Astrocyte of the hippocampus (primary cell): ENCODE measurements at regions not wholly inside any gene's neighbourhood (a gene's known extent, or its start where the extent isn't known, plus 50 kb on each side); places are given as distances from the start of the nearest gene placed in this dataset.

Experiments
- DNase-seq: peaks from one replicate; pipeline ENCODE4 v3.0.0; 2011; ENCODE audit warnings: low read depth, low spot score

DNA sequence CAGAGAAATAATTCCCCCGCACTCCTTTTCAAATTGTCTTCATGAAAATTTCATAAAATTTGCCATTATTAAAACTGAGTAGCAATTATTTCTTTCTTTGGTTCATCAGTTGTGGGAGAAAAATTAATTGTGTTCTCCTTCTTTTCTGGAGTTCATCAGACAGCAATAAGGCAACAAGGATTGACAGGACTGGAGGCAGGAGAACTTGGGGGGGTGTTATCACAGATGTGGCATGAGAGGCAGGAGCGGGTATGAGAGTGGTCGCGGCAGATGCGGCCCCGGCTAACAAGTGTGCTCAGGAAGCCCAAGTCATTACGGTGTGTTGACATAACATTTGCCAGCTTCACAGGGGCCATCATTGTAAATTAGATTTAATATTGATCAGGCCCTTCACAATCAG is 306.6 kb upstream of the TMPO start:
- DNase-seq: no peak

DNA sequence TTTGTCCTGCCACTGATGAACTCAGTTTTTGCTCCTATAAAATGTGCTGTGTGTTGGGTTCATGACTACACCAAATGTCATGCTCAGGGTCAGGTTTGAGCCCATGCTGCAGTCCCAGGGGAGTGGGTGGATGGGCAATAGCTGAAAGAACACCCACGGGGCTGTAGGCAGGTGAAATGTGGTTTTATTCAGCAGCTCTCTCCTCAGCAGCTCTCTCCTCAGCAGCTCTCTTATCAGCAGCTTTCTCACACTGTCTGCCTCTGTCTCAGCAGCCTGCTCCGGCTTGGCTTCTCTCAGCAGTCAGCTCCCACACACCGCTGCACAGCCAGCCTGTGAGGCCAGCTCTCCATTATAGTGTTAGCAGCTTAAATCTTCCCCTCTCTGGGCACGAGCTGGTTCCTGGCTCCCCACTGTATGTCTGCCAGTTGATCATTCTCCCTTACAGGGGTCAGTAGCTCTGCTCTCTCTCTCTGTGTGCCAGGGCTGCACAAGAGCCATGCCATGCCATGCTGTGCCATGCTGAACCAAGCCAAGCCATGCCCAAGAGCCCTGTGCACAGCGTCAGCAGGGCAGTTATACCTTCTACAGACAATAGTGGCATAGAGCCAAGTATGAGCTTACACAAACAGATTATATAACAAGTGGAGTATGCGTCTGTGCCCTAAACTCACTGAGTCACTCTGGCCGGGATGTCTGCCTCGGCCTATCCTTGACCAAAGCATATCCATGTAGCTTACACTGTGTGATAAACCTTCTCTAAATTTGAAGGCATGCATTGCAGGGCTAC is 303.3 kb upstream of the TMPO start:
- DNase-seq: peak; percentile 49

DNA sequence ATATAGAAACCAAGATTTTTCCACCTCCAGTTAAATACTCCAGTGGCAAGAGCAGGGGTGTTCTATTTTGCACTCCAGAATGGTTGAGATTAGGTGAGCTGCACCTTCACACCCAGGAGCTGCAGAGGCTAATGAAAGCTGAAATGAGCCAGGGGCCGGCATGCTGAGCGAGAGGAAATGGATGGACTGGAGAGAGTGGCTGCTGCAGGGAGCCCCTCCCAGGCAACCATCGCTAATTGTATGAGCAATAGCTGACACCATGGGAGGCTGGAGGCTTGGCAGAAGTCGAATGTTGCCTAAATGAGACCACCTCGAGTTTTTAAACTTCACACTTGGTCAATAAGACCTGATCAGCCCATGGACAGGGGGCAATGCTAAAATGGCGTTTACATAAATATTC is 301.8 kb upstream of the TMPO start:
- no peak for DNase-seq

DNA sequence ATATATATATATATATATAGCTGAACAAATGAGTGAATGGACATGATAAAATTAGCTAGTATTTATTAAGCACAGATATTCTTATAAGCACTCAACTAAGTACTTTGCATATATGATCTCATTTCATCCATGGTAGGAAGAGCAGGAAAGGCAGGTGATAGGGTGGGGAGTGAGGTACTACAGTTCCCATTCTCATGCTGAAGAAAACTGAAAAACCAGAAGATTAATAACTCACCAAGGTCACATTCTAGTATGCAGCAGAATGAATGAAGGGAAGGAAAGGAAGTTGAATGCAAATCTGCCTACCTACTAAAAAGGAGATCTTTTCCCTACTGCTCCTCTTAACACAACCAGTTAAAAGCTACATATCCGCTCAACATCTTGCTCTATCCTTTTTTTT is 298.1 kb upstream of the TMPO start:
- DNase-seq: no peak

DNA sequence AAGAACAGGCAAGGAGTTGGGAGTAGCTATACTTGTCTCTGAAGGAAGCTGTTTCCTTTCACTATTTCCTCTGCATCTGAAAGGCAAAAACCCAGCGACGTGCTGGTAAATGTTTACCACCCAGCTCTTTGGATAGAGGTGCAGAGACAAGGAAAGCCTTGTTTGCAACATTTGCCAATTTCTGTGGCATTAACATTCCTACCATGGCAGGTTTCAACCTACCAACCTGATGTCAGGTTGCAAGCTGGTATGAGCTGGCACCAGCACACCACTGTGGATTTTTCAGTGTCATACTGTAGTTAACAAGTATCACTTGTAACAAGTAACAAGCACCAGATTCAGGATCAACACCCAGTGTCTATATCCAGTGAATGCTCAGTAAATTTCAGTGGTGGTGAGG is 294.8 kb upstream of the TMPO start:
- peak; percentile 32 for DNase-seq

DNA sequence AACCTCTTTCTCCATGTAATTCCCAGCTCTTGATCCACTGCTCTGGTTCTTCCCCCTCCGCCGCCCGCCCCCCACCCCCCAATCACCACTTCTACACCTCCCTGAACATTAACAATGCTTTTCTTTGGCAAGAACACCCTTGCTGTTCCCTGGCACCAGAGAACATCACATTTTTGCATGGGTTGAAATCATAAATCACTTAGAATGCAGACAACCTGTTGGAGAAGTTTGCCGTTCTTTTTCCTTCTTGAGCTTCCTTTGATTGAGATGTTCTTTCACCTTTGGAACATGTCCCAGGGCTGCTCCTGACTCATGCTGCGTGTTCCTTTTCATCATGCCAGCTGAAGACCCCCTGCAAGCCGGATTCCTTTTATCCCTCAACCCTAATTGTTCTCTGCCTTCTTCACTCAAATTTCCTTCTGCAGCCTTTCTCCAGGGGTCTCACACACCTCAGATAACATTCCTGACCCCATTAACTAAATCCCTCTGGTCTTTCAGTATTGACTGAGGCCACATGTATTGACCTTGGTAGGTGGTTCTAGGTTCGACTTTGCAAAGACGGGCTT is 294.1 kb upstream of the TMPO start:
- DNase-seq: peak; percentile 87

DNA sequence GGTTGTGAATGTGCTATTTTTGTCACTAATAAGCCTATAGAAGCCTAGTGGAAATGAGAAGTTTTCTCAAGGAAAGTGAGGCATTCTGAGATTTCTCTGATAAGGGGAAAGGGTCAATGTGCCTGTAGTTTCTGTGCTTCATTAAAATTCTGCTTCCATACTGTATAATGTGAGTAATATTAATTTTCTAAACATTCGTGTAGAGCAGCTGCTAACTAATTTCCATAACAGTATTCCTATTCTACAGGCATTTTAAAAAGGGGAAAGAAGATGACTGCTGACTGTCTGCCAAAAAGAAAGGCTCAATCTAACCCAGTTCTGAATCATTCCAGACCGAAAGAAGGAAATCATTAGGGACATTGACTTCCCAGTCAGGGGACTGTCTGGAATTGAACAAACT is 293.3 kb upstream of the TMPO start:
- peak; percentile 28 for DNase-seq

DNA sequence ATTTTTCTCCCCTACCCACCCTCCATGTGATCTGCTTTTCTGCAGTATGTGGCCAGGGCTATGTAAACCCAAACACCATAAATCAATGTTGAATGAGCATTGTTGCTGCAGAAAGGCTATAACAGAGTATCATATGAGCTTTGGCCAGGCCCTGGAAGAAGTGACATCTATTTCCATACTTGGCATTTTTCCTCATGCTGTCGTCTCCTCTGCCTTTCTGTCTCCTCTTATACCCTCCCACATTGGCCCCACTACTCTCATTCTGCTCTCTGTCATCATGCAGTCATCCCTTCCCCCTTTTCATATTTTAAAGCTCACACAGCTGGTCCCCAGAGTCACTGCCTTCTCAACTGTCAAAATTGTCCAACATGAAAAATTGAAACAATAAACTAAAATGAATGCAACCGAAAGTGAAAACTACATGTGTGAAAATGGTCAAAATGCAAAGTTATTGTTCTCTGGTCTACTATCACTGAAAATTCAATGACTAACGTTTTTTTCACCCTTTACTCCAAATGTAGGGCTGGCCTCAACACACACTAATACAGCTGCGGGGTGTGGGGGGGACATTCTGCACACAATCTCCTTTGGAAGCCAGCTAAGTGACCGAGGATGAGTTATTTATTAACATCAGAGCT is 290.7 kb upstream of the TMPO start:
- no peak for DNase-seq

DNA sequence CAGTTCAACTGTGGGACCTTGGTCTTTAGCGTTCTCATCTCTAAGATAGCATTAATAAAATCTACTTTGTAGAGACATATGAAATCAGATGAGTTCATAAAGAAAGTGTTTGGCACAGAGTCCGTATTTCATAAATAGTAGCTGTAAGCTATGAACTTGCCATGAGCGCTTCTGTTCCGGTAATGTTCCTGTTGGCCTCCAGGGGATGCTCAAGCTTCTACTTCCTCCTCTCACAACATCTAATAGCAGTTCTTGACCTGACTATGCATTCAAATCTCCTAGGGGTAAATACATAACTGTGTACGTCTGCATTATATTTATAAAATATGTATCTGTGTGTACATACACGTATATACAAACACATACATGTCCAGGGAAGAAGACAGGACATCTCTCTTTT is 288.2 kb upstream of the TMPO start:
- DNase-seq: no peak

DNA sequence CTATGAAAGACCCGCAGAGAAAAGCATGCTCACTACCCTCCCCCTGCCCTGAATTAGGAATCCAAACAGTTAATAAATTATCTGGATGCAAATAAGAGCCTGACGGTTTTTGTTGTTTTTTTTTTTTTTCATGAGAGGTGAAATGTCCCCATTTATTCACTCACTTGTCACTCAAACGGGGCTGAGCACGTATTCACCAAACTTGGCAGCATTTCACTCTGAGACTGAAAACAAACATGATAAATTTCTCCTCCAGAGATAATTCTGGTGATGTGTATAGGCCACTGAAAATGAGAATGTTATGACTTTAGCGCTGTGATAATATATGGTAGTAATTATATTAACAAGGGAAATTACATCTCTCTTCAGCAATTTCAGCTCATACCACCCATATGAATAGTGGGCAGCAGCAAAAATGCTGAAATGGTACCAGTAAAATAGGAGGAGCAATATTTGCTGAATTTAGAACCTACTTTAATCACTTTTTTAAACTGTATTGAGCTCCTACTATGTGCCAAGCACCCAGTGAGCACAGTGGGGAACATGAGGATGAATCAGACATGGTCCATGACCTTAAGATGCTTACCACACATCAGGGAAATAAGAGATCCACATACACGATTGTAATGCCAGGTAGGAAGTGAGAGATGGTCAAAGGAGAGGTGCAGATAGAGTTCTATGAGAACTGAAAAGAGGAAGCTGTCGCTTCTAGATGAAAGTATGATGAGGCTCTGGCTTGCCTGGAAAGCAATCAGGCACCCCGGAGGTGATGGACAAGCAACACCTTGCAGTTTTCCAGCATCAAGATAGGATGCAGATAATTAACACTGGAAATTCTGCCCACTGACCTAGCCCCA is 286.5 kb upstream of the TMPO start:
- peak; percentile 9 for DNase-seq

DNA sequence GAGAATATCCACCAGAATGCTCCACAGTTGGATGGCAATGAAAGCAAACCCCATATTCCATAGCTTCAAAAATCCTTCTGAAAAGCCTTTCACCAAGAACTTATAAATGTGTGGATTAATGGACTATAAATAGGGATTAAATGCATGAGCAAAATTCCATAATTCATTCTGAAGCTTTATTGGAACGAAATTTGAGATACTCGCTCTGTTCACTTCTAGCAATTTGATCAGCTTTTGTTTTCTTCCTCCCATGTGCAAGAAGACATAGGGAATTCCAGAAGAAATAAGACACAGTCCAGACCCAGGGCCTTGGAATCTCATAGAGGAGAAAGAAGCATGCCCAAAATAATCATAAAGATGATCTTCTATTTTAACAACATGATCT is 285.9 kb upstream of the TMPO start:
- no peak for DNase-seq

DNA sequence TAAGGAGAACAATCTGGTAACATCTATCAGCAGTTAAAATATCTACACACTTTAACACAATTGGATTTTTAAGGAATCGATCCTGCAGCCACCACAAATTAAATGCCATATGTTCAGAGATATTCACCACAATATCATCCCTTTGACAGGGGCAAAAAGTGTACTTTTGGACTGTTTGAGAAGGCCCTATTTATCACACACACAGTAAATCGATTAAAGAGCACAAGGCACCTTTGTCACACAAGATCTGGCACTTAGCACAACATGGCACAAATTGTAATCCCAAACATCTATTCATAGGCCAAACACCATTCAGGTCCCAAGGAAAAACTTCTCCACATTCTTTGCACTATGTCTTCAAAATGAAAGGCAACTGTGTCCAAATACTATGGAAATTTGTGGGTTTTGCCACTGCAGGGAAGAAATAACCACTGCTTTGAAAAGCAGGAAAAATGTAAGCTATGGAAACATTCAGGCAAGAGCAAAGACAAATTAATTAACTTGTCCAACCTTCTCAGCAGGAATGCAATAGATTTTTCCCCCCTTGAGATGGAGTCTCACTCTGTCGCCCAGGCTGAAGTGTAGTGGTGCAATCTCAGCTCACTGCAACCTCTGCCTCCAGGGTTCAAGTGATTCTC is 282.5 kb upstream of the TMPO start:
- peak; percentile 81 for DNase-seq

DNA sequence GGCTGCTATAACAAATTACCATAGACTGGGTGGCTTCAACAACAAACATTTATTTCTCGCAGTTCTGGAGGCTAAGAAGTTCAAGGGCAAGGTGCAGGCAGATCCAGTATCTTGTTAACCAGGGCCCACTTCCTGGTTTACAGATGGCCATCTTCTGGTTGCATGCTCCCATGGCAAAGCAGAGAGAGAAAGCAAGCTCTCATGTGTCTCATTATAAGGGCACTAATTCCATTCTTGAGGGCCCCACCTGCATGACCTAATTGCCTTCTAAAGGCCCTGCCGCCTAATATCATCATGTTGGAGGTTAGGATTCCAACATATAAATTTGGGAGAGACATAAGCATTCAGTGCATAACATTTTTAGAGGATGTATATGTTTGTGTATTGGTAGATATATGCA is 280.1 kb upstream of the TMPO start:
- no peak for DNase-seq

DNA sequence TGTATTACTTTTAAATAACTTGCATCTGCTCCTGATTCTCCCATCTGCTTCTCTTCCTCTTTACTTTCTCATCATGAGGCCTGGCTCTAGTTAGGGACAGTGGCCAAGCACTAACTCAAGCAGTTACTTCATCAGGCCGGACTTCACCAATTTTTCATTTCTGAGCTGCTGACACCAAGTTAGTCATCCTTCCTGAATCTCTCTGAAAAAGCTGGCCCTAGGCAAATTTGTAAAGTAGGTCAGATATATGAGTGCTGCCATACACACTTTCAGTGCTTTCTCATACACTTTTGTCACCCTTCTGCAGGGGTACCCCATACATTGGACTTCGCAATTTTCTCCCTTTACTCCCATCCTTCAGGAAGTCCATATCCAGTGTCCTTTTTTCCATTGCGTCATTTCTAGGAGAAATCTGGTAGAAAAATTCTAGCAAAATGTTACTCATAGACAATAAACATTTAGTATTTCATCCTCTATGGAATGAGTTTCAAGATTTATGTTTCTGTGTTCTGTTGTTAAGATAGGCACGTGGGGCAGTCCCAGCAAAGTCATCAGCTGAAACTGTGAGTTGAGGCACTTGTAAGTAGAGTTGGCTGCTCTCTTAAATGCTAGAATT is 276.8 kb upstream of the TMPO start:
- DNase-seq: peak; percentile 57

DNA sequence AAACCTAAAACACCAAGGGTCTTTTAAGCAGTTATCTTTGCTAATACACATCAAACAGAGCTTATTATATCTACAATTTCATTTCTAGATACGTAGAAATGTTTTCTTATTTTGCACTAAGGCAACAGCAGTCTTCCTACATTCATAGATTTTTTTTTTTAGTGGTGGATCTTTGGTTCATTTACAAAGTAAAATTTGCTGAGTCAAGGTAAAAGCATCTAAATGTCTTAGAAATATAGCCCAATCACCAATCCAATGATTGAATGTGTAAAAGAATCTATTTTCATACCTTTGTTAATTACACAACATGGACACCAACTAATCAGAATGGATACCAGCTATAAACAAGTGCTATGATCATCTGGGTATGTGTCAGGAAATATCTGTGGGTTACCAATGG is 272.2 kb upstream of the TMPO start:
- DNase-seq: no peak

DNA sequence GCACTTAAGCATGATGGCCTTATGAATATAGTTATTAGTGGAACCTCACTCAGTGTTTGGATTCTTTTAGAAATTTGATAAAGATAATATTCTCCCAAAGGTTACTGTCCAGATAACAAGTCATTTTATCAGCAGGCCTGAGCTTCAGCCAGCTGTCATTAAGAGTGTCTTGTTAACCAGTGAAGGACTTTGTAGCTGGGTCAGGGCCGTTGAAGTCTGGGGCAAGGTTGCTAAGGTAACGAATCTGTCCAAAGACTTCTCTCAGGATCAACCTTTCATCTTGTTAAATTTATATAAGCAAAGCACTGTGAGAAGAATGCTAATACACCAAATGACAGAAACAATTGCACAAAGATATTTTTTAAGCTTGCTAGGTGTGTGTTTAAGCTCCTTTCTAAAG is 271.3 kb upstream of the TMPO start:
- no peak for DNase-seq

DNA sequence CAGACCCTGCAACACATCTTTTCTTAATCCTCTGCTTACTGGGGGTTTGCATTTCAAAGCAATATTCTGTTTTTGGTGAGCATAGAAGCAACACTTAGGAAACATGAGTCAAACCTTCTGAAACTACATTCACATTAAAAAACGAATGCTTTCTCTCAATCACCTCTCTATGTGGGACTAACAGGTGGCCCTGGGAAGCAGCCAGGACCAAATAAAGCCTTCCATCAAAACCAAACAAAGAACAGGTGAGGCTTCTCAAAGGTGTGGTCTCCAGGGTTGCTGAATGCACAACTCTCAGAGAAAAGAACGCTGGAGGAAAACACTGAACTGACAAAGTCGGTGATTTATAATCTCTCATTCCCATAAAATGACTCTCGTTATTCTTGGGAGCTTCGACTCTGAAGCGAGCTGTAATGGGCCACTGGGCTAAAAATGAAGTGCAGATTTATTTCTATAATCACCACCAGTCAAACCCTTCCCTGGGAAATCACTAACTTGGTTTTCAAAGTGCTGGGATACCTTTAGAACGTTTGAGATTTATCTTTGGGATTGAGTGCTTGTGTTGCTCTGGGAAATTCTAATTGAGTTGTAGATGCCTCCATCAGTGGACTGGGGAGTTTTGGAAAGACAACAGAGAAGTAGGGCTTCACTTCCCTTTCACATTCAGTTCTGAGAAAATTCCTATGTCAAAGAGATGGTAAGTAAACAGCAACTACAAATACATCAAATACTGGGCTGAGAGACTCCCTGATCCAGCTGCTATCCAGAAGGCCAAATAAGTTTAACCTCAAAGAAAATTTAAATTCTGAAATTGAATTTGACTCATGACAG is 262.0 kb upstream of the TMPO start:
- DNase-seq: no peak

DNA sequence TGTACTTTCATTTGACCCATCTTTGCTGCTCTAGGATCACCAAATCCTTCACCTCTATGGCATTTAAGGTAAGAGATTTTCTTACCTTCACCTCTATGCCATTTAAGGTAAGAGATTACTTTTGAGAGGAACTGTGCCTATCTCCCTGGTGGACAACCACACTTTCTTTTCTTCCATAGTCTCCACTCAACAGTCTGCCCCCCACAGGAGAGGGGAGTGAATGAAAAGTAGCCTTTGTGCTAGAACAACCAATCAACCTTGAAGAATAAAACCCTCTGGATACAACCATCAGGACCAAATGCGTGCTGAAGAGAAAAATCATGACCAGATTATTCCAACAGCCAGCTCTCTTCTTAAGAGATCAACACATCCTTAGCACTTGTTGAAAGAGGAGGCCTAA is 258.6 kb upstream of the TMPO start:
- DNase-seq: no peak

DNA sequence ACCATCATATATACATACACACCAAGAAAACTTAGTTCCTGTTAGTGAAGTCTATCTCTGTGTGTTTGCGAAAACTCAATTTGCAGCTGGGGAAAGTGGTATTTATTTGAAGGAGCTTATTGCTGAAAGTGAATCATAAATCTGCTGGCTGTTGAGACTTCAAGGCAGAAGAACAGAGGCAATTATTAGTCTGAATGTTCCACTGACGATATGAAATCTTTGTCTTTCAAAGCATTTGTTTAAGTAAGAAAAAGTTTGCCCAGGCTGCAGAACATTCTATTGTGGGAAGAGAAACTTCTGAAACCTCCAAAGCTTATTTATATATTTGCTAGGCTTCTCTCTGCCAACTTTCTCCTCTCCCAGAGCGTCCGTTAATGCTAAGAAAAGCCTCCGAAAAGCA is 255.7 kb upstream of the TMPO start:
- DNase-seq: no peak

DNA sequence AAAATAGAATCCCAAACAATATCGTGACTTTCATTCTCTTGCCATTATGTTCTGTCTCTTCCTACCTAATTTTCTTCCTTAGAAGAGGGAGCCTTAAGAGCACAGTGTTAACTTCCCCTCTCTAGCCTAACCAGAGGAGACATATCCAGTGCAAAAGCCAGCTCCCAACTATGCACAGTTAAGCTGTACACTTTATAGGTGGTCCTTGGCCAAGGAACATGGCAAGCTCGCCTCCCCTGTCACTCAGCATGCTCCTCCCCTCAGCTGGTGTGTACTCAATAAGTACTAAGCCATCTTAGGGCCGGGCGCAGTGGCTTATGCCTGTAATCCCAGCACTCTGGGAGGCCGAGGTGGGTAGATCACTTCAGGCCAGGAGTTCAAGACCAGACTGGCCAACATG is 255.1 kb upstream of the TMPO start:
- DNase-seq: no peak

DNA sequence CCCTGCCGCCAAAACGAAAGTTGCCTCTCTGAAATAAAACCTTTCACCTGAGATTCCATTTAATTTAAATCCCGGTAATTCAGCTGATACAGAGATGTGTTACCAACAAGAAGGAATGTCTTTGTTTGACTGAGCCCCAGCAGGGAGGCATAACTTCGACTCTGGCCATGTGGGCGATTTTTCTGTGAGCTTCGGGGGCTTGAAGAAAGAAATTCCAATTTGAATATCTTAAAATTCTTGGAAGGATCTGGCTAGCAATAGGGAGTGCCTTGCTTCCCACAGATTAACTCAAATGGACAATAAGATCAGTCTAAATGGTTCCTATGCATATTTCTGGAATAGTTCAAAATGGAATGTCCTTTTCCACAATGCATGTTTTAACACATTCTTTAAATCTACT is 252.5 kb upstream of the TMPO start:
- peak; percentile 57 for DNase-seq
